Mammary epithelial cell (primary cell): ENCODE measurements at regions not wholly inside any gene's neighbourhood (a gene's known extent, or its start where the extent isn't known, plus 50 kb on each side); places are given as distances from the start of the nearest gene placed in this dataset.

Experiments used
- CTCF ChIP-seq, 2 donors: IDR thresholded peaks in 1 of 2; conservative IDR thresholded peaks in 1 of 2; 2 replicates each; pipeline ENCODE4 v1.5.1; 2011 to 2012; ENCODE audit warnings: inconsistent platforms in 2 of 2, low read length in 2 of 2, mild to moderate bottlenecking in 2 of 2, control low read depth in 1 of 2, low read depth in 1 of 2; ENCODE audit not compliant: insufficient read depth in 1 of 2; ENCODE audit errors: extremely low read depth in 1 of 2
- EZH2 ChIP-seq: IDR thresholded peaks from 2 replicates; pipeline ENCODE4 v1.6.1; 2012; ENCODE audit warnings: low read length, inconsistent platforms, borderline replicate concordance

DNA sequence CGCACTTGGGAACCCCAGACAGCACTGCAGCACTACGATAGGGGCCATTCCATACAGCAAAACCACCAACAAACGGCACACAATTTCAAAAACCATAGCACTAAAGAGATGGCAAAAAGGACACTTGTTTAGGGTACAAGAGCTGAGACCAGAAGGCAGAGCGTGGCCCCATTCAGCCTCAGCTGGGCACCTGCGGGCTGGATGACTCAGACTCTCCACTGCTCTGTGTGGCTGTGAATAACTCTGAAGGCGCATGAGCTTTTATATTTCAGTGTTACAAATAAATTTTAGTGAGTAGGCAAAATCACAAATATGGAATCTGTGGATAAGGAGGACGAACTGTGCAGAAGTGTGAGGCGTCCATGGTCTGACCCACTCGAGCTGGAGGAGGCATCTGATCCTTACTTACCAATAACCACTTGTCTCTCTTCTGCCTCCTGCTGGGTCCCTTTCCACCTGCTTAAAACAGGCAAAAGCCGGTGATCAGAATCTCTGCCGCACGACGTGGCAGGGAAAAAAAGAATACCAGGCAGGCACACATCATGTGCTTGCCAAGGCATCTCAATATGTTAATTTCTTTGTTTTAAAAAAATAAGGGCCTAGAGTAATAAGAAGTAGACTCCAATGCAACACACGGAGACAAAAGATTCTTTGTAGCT lies 325.7 kb downstream of the SHANK2 start:
- no peak for TF ChIP-seq EZH2
- no peak for TF ChIP-seq CTCF (conservative IDR thresholded peaks at IDR 0.05 in 1 of 2, IDR thresholded peaks at IDR 0.05 in 1 of 2; ENCODE audit: extremely low read depth in 1 of 2, insufficient read depth in 1 of 2, low read depth in 1 of 2, low read length in 2 of 2)
